HepG2 (cell line): ENCODE measurements at regions not wholly inside any gene's neighbourhood (a gene's known extent, or its start where the extent isn't known, plus 50 kb on each side); places are given as distances from the start of the nearest gene placed in this dataset.

Experiments
- ATAC-seq: fragments of 200-7000 bp; cut with Tn5 transposase; 3 replicates; pipeline ENCODE4 v1.9.1; 2020; ENCODE audit warnings: mild to moderate bottlenecking, moderate library complexity
- BruUV-seq: library from RNA; stranded (reverse); fragments of 400-500 nt; replicated peaks from 2 replicates; lab custom pipeline; 2021; lab: Mats Ljungman, UMichigan
- CTCF ChIA-PET: fragments of 300-600 bp; formaldehyde crosslinking; extraction: SDS; loops from one replicate; lab custom pipeline; 2021; ENCODE audit warnings: low total read pairs, inconsistent platforms, low intra/inter-chr PET ratio; lab: Yijun Ruan, JAX
- POLR2A ChIA-PET: fragments of 350-600 bp; sonication (Branson Sonifier 250); formaldehyde crosslinking; loops from one replicate; lab custom pipeline; 2020; ENCODE audit warnings: antibody characterized with exemption, inconsistent platforms; lab: Yijun Ruan, JAX
- DNase-seq: peaks from one replicate; pipeline ENCODE4 v3.0.0-alpha.2; 2015; ENCODE audit warnings: low spot score
- FAIRE-seq: peaks from 3 replicates; lab custom pipeline; 2011; peaks lifted over from hg19 to GRCh38; lab: Jason Lieb, UNC
- H2AFZ ChIP-seq: one replicate; pipeline ENCODE4 v1.6.1; 2011; ENCODE audit warnings: low read length, inconsistent platforms
- H3K27ac ChIP-seq: fragments of 300-600 bp; 3 replicates; pipeline ENCODE4 v1.8.0; 2011; ENCODE audit warnings: mixed run types, mild to moderate bottlenecking, mixed read lengths, low read length, inconsistent platforms; ENCODE audit not compliant: insufficient read depth; ENCODE audit errors: extremely low read length
- H3K27me3 ChIP-seq, 2 experiments: fragments of 200-600 bp in 1 of 2; 2 replicates in 1 of 2; 3 replicates in 1 of 2; pipeline versions ENCODE4 v1.6.0 to v1.8.0; 2011; ENCODE audit warnings: low read length in 2 of 2, mild to moderate bottlenecking in 2 of 2, moderate library complexity in 2 of 2, inconsistent platforms in 1 of 2; ENCODE audit not compliant: insufficient read depth in 2 of 2, control insufficient read depth in 1 of 2
- H3K36me3 ChIP-seq, 2 experiments: fragments of 200-600 bp in 1 of 2; replicated peaks in 1 of 2; 2 replicates in 1 of 2; 3 replicates in 1 of 2; pipeline versions ENCODE4 v1.5.1 to v1.8.0; 2011; ENCODE audit warnings: low read length in 2 of 2, inconsistent platforms in 1 of 2; ENCODE audit not compliant: insufficient read depth in 2 of 2, control insufficient read depth in 1 of 2
- H3K4me1 ChIP-seq: 2 replicates; pipeline ENCODE4 v1.5.1; 2012; ENCODE audit warnings: low read length, inconsistent platforms; ENCODE audit not compliant: insufficient read depth
- H3K4me2 ChIP-seq: 2 replicates; pipeline ENCODE4 v1.6.0; 2011; ENCODE audit warnings: low read depth, low read length, inconsistent platforms
- H3K4me3 ChIP-seq, 3 experiments: fragments of 200-600 bp in 1 of 3; sonication (generic), shearing (Covaris generic) in 1 of 3; replicated peaks in 1 of 3; 2 replicates each; pipeline ENCODE4 v1.5.1; 2011 to 2016; ENCODE audit warnings: low read length in 3 of 3, inconsistent platforms in 2 of 3, low read depth in 2 of 3, mild to moderate bottlenecking in 2 of 3, control low read depth in 1 of 3, mixed read lengths in 1 of 3; ENCODE audit not compliant: insufficient read depth in 1 of 3
- H3K79me2 ChIP-seq: one replicate; pipeline ENCODE4 v1.6.1; 2011; ENCODE audit warnings: low read length, inconsistent platforms; ENCODE audit not compliant: insufficient read depth
- H3K9ac ChIP-seq: 2 replicates; pipeline ENCODE4 v1.6.0; 2011; ENCODE audit warnings: mild to moderate bottlenecking, low read depth, low read length, inconsistent platforms; ENCODE audit not compliant: insufficient read depth
- H3K9me3 ChIP-seq: 2 replicates; pipeline ENCODE4 v1.5.1; 2012; ENCODE audit warnings: mild to moderate bottlenecking, low read length
- H4K20me1 ChIP-seq: 2 replicates; pipeline ENCODE4 v1.6.0; 2011; ENCODE audit warnings: inconsistent platforms, mild to moderate bottlenecking, low read length, moderate library complexity; ENCODE audit not compliant: insufficient read depth
- CCAR2 ChIP-seq: fragments of 200-400 bp; formaldehyde crosslinking; optimal IDR thresholded peaks from 2 replicates; pipeline ENCODE3; 2018; ENCODE audit warnings: low read depth, mild to moderate bottlenecking, low read length, moderate library complexity
- FOXA3 ChIP-seq: IDR thresholded peaks from 2 replicates; pipeline ENCODE4 v1.6.1; 2016; ENCODE audit warnings: missing genetic modification reagents, missing compliant biosample characterization
- GABPA ChIP-seq, 2 experiments: IDR thresholded peaks; 2 replicates each; pipeline ENCODE4 v1.6.1; 2011 to 2016; ENCODE audit warnings: low read depth in 2 of 2, low read length in 1 of 2, missing biosample characterization in 1 of 2, missing genetic modification characterization in 1 of 2
- HCFC1 ChIP-seq: fragments of 150-350 bp; IDR thresholded peaks from 2 replicates; pipeline ENCODE4 v1.6.1; 2014; ENCODE audit warnings: low read depth, low read length
- HNRNPH1 ChIP-seq: fragments of 200-400 bp; formaldehyde crosslinking; optimal IDR thresholded peaks from 2 replicates; pipeline ENCODE3; 2017; ENCODE audit warnings: mild to moderate bottlenecking, low read depth, low read length
- JUNB ChIP-seq: sonication (generic); formaldehyde crosslinking; IDR thresholded peaks from 2 replicates; pipeline ENCODE4 v1.8.0; 2022; ENCODE audit warnings: missing genetic modification reagents, mild to moderate bottlenecking, borderline replicate concordance
- KDM1A ChIP-seq: IDR thresholded peaks from 2 replicates; pipeline ENCODE4 v1.6.1; 2016; ENCODE audit warnings: missing compliant biosample characterization
- MAZ ChIP-seq, 2 experiments: sonication (generic) in 1 of 2; formaldehyde crosslinking in 1 of 2; IDR thresholded peaks; 2 replicates each; pipeline versions ENCODE4 v1.5.0 to v1.6.1; 2012 to 2020; ENCODE audit warnings: low read depth in 2 of 2, mild to moderate bottlenecking in 2 of 2, borderline replicate concordance in 1 of 2, improper control_type of control experiment in 1 of 2, low read length in 1 of 2, missing genetic modification reagents in 1 of 2, moderate library complexity in 1 of 2
- NFKB2 ChIP-seq: sonication (generic); formaldehyde crosslinking; IDR thresholded peaks from 2 replicates; pipeline ENCODE4 v1.4.0; 2020; ENCODE audit warnings: missing genetic modification reagents, borderline replicate concordance
- NR2C2 ChIP-seq: sonication (generic); formaldehyde crosslinking; IDR thresholded peaks from 2 replicates; pipeline ENCODE4 v1.4.0; 2020; ENCODE audit warnings: missing genetic modification reagents, mild to moderate bottlenecking, moderate library complexity, borderline replicate concordance
- PITX1 ChIP-seq: sonication (generic); formaldehyde crosslinking; IDR thresholded peaks from 2 replicates; pipeline ENCODE4 v1.5.1; 2020; ENCODE audit warnings: mild to moderate bottlenecking, missing genetic modification reagents
- RARG ChIP-seq: sonication (generic); formaldehyde crosslinking; IDR thresholded peaks from 2 replicates; pipeline ENCODE4 v1.4.0; 2020; ENCODE audit warnings: low read depth, mild to moderate bottlenecking, missing genetic modification reagents
- STAT5B ChIP-seq: sonication (generic); formaldehyde crosslinking; IDR thresholded peaks from 2 replicates; pipeline ENCODE4 v1.4.0; 2020; ENCODE audit warnings: missing genetic modification reagents
- ZNF263 ChIP-seq: sonication (generic); formaldehyde crosslinking; IDR thresholded peaks from 2 replicates; pipeline ENCODE4 v1.4.0; 2020; ENCODE audit warnings: missing genetic modification reagents
- ZNF619 ChIP-seq: sonication (generic); formaldehyde crosslinking; IDR thresholded peaks from 2 replicates; pipeline ENCODE4 v1.4.0; 2020; ENCODE audit warnings: mild to moderate bottlenecking, missing genetic modification reagents
- WGBS: methylation state at CpG from one replicate; pipeline ENCODE4 v1.1.6; 2017; ENCODE audit warnings: low lambda C conversion rate; 5-methylcytosine and 5-hydroxymethylcytosine counted together
- in situ Hi-C: cut with HindIII; loops from 2 replicates; pipeline ENCODE4 v1.10.0; 2017; ENCODE audit warnings: low pct_unique_long_range_greater_than_20kb; ENCODE audit not compliant: extremely low pct_ligation_motif_present
- intact Hi-C: fragments of 100-400 bp; cut with micrococcal nuclease; formaldehyde crosslinking; loops from one replicate; pipeline ENCODE4 v1.10.0; 2022; ENCODE audit not compliant: unreplicated experiment
- TF ChIP-seq, protein P1 (sequence below), 2 experiments: sonication (generic) in 1 of 2; formaldehyde crosslinking in 1 of 2; IDR thresholded peaks; 2 replicates each; pipeline versions ENCODE4 v1.6.1 to v1.9.0; 2014 to 2022; ENCODE audit warnings: antibody characterized with exemption in 1 of 2, borderline replicate concordance in 1 of 2, inconsistent platforms in 1 of 2, low read depth in 1 of 2, missing genetic modification reagents in 1 of 2
- TF ChIP-seq, protein P2 (sequence below): IDR thresholded peaks from 2 replicates; pipeline ENCODE4 v1.6.1; 2016; ENCODE audit warnings: missing compliant biosample characterization, missing genetic modification reagents, borderline replicate concordance

DNA sequence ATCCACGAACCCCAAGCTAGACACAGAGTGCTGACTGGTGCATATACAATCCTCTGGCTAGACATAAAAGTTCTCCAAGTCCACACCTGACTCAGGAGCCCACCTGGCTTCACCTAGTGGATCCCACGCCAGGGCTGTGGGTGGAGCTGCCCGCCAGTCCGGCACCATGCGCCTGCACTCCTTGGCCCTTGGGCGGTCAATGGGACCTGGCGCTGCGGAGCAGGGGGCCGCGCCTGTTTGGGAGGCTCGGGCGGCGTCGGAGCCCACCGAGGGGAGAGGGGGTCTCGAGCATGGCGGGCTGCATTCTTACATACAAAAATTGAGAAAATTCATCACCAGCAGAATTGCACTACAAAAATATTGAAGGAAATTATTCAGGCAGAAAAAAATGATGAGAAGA, 120.7 kb upstream of the FAN1 start:
- Histone ChIP-seq H3K4me3 (no peak overlapping the region), H3K9me3 (no peaks in the 10 kb centered on the region), H3K4me1 (no peaks in the 10 kb centered on the region), H3K27ac (no peak overlapping the region), H4K20me1 (no peaks in the 10 kb centered on the region), H3K9ac (no peak overlapping the region), H3K36me3 (no peaks in the 10 kb centered on the region), H3K27me3 (no peaks in the 10 kb centered on the region), H2AFZ (no peak overlapping the region), H3K4me2 (no peak overlapping the region), H3K79me2 (no peaks in the 10 kb centered on the region)
- no TSS peak for BruUV-seq
- ATAC-seq, result no peak
- 90% methylated on average over 15 of the region's 17 CpGs for WGBS
- ChIA-PET CTCF (no interaction called here), POLR2A (no interaction called here)
- in situ Hi-C loops (loop anchor here (25.0 kb wide), 1 partner anchor 654 kb away; no protein-coding TSS in a partner anchor), intact Hi-C loops (no loop called here)
- no peak for FAIRE-seq
- DNase-seq, result no peak
- TF ChIP-seq NR2C2 (CRISPR knock-in tag) (no peak), JUNB (CRISPR knock-in tag) (no peak), GABPA (IDR thresholded peaks at IDR 0.05; ENCODE audit: low read depth, low read length) (no peak), GABPA (CRISPR knock-in tag; IDR thresholded peaks at IDR 0.05; ENCODE audit: low read depth) (no peak), FOXA3 (no peak), KDM1A (CRISPR knock-in tag) (no peak), ZNF263 (CRISPR knock-in tag) (no peak), MAZ (IDR thresholded peaks at IDR 0.05; ENCODE audit: borderline replicate concordance, low read depth, low read length) (no peak), MAZ (CRISPR knock-in tag; IDR thresholded peaks at IDR 0.05; ENCODE audit: low read depth) (no peak), ZNF619 (CRISPR knock-in tag) (no peak), RARG (CRISPR knock-in tag) (no peak), NFKB2 (no peak), STAT5B (CRISPR knock-in tag) (no peak), HNRNPH1 (no peak), PITX1 (CRISPR knock-in tag) (no peak), HCFC1 (no peak), CCAR2 (no peak)
- TF ChIP-seq, protein P1, sequence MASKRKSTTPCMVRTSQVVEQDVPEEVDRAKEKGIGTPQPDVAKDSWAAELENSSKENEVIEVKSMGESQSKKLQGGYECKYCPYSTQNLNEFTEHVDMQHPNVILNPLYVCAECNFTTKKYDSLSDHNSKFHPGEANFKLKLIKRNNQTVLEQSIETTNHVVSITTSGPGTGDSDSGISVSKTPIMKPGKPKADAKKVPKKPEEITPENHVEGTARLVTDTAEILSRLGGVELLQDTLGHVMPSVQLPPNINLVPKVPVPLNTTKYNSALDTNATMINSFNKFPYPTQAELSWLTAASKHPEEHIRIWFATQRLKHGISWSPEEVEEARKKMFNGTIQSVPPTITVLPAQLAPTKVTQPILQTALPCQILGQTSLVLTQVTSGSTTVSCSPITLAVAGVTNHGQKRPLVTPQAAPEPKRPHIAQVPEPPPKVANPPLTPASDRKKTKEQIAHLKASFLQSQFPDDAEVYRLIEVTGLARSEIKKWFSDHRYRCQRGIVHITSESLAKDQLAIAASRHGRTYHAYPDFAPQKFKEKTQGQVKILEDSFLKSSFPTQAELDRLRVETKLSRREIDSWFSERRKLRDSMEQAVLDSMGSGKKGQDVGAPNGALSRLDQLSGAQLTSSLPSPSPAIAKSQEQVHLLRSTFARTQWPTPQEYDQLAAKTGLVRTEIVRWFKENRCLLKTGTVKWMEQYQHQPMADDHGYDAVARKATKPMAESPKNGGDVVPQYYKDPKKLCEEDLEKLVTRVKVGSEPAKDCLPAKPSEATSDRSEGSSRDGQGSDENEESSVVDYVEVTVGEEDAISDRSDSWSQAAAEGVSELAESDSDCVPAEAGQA (IDR thresholded peaks at IDR 0.05; ENCODE audit: low read depth), result no peak
- TF ChIP-seq, protein P1 (CRISPR knock-in tag; IDR thresholded peaks at IDR 0.05; ENCODE audit: borderline replicate concordance), result no peak
- TF ChIP-seq, protein P2, sequence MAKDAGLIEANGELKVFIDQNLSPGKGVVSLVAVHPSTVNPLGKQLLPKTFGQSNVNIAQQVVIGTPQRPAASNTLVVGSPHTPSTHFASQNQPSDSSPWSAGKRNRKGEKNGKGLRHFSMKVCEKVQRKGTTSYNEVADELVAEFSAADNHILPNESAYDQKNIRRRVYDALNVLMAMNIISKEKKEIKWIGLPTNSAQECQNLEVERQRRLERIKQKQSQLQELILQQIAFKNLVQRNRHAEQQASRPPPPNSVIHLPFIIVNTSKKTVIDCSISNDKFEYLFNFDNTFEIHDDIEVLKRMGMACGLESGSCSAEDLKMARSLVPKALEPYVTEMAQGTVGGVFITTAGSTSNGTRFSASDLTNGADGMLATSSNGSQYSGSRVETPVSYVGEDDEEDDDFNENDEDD, result no peak
